HG02763 (cell line): ENCODE measurements at regions not wholly inside any gene's neighbourhood (a gene's known extent, or its start where the extent isn't known, plus 50 kb on each side); places are given as distances from the start of the nearest gene placed in this dataset.
A peak's percentile ranks its signal among the peaks of the same experiment; 100 is the strongest.
"Not testable (repeated sequence)": the region's sequence is repeated elsewhere in the genome, so short reads cannot be mapped to it uniquely, and the experiment has no call there.

Experiments used
- ATAC-seq: cut with Tn5 transposase; IDR thresholded peaks from one replicate; pipeline ENCODE4 v1.9.1; 2021; ENCODE audit warnings: mild to moderate bottlenecking, moderate library complexity; ENCODE audit not compliant: unreplicated experiment

GRCh38 chr18:51248685-51249084 lies 51.2 kb upstream of the MEX3C start:
- ATAC-seq, result no peak

- no peak for ATAC-seq
Measured at GRCh38 chr18:51250006-51250405, 52.5 kb upstream of the MEX3C start.

- no peak for ATAC-seq
Measured at GRCh38 chr18:51250458-51251024, 53.1 kb upstream of the MEX3C start.

- ATAC-seq, result peak; percentile 99
Measured at GRCh38 chr18:51251625-51252024, 54.1 kb upstream of the MEX3C start.

GRCh38 chr18:51253476-51253875 lies 56.0 kb upstream of the MEX3C start:
- ATAC-seq, result no peak

GRCh38 chr18:51255693-51256092 lies 58.2 kb upstream of the MEX3C start:
- ATAC-seq, result no peak

- ATAC-seq, result no peak
Measured at GRCh38 chr18:51257150-51257549, 59.7 kb upstream of the MEX3C start.

- no peak for ATAC-seq
Measured at GRCh38 chr18:51260118-51260517, 62.6 kb upstream of the MEX3C start.

- ATAC-seq, result not testable (repeated sequence)
Measured at GRCh38 chr18:51266077-51266476, 68.6 kb upstream of the MEX3C start.

- no peak for ATAC-seq
Measured at GRCh38 chr18:51266773-51267172, 69.3 kb upstream of the MEX3C start.

- ATAC-seq, result no peak
Measured at GRCh38 chr18:51273437-51273836, 76.0 kb upstream of the MEX3C start.

- ATAC-seq, result no peak
Measured at GRCh38 chr18:51275712-51276476, 78.4 kb upstream of the MEX3C start.

- ATAC-seq, result no peak
Measured at GRCh38 chr18:51278045-51278649, 80.7 kb upstream of the MEX3C start.

GRCh38 chr18:51279367-51279984 lies 82.0 kb upstream of the MEX3C start:
- ATAC-seq, result no peak

- no peak for ATAC-seq
Measured at GRCh38 chr18:51287818-51288508, 90.5 kb upstream of the MEX3C start.

- ATAC-seq, result no peak
Measured at GRCh38 chr18:51288582-51288981, 91.1 kb upstream of the MEX3C start.

- no peak for ATAC-seq
Measured at GRCh38 chr18:51290860-51291259, 93.4 kb upstream of the MEX3C start.

- no peak for ATAC-seq
Measured at GRCh38 chr18:51300912-51301311, 103.4 kb upstream of the MEX3C start.

- no peak for ATAC-seq
Measured at GRCh38 chr18:51301376-51301775, 103.9 kb upstream of the MEX3C start.

- ATAC-seq, result no peak
Measured at GRCh38 chr18:51316677-51317076, 119.2 kb upstream of the MEX3C start.

GRCh38 chr18:51321696-51322095 lies 124.2 kb upstream of the MEX3C start:
- ATAC-seq, result no peak
